ENCODE measurements at regions not wholly inside any gene's neighbourhood (a gene's known extent, or its start where the extent isn't known, plus 50 kb on each side); places are given as distances from the start of the nearest gene placed in this dataset.

GRCh38 chr6:47180633-47181032 is 129.1 kb downstream of the TNFRSF21 start (continued):
- TF ChIP-seq ZNF589 (CRISPR knock-in tag; conservative IDR thresholded peaks at IDR 0.05) (no peak), ZFP90 (CRISPR knock-in tag; IDR thresholded peaks at IDR 0.05; ENCODE audit: borderline replicate concordance) (no peak), ESRRA (CRISPR knock-in tag; IDR thresholded peaks at IDR 0.05; ENCODE audit: low read depth) (no peak), ZNF605 (CRISPR knock-in tag; IDR thresholded peaks at IDR 0.05) (no peak), ZNF780A (CRISPR knock-in tag; IDR thresholded peaks at IDR 0.05) (no peak), ZNF891 (CRISPR knock-in tag; IDR thresholded peaks at IDR 0.05) (no peak), TAF15 (IDR thresholded peaks at IDR 0.05; ENCODE audit: low read depth, low read length, poor library complexity, severe bottlenecking) (no peak), DNMT1 (CRISPR knock-in tag; IDR thresholded peaks at IDR 0.05) (no peak), UBTF (CRISPR knock-in tag; IDR thresholded peaks at IDR 0.05) (no peak), KLF11 (CRISPR knock-in tag; IDR thresholded peaks at IDR 0.05) (no peak), ZNF496 (CRISPR knock-in tag; IDR thresholded peaks at IDR 0.05; ENCODE audit: insufficient replicate concordance) (no peak), GATAD1 (CRISPR knock-in tag; IDR thresholded peaks at IDR 0.05) (no peak), NR0B2 (CRISPR knock-in tag; IDR thresholded peaks at IDR 0.05) (no peak), ZBTB26 (CRISPR knock-in tag; IDR thresholded peaks at IDR 0.05; ENCODE audit: borderline replicate concordance) (peak; percentile 92), RAD51 (IDR thresholded peaks at IDR 0.05; ENCODE audit: borderline replicate concordance) (no peak), HMGXB4 (CRISPR knock-in tag; IDR thresholded peaks at IDR 0.05; ENCODE audit: borderline replicate concordance in 1 of 2, low read depth in 1 of 2) (no peak), ZSCAN22 (CRISPR knock-in tag; IDR thresholded peaks at IDR 0.05) (no peak), MTF2 (CRISPR knock-in tag; IDR thresholded peaks at IDR 0.05; ENCODE audit: borderline replicate concordance) (no peak), DNMT3B (CRISPR knock-in tag; conservative IDR thresholded peaks at IDR 0.05) (no peak), SP140L (CRISPR knock-in tag; IDR thresholded peaks at IDR 0.05; ENCODE audit: borderline replicate concordance) (no peak), MED13 (CRISPR knock-in tag; IDR thresholded peaks at IDR 0.05) (no peak), ZNF556 (CRISPR knock-in tag; IDR thresholded peaks at IDR 0.05; ENCODE audit: borderline replicate concordance) (no peak), JDP2 (CRISPR knock-in tag; IDR thresholded peaks at IDR 0.05; ENCODE audit: borderline replicate concordance) (no peak), ZNF629 (CRISPR knock-in tag; conservative IDR thresholded peaks at IDR 0.05) (no peak), CAMTA2 (CRISPR knock-in tag; IDR thresholded peaks at IDR 0.05; ENCODE audit: borderline replicate concordance) (no peak), CENPBD1 (CRISPR knock-in tag; IDR thresholded peaks at IDR 0.05; ENCODE audit: borderline replicate concordance, low read depth) (no peak)
